GM18867 (cell line): ENCODE measurements at regions not wholly inside any gene's neighbourhood (a gene's known extent, or its start where the extent isn't known, plus 50 kb on each side); places are given as distances from the start of the nearest gene placed in this dataset.
"Not testable (repeated sequence)": the region's sequence is repeated elsewhere in the genome, so short reads cannot be mapped to it uniquely, and the experiment has no call there.

Experiments
- ATAC-seq: cut with Tn5 transposase; IDR thresholded peaks from one replicate; pipeline ENCODE4 v1.9.1; 2021; ENCODE audit warnings: mild to moderate bottlenecking, moderate library complexity; ENCODE audit not compliant: unreplicated experiment

GRCh38 chr5:165404917-165405316 lies 1899.5 kb downstream of the MAT2B start:
- ATAC-seq: no peak

- no peak for ATAC-seq
Measured at GRCh38 chr5:165405340-165405739, 1899.9 kb downstream of the MAT2B start.

GRCh38 chr5:165407352-165407751 lies 1901.9 kb downstream of the MAT2B start:
- ATAC-seq: no peak

- no peak for ATAC-seq
Measured at GRCh38 chr5:165410476-165410875, 1905.1 kb downstream of the MAT2B start.

- not testable (repeated sequence) for ATAC-seq
Measured at GRCh38 chr5:165411532-165411931, 1906.1 kb downstream of the MAT2B start.

GRCh38 chr5:165420493-165420892 lies 1915.1 kb downstream of the MAT2B start:
- no peak for ATAC-seq

- ATAC-seq: no peak
Measured at GRCh38 chr5:165423697-165424299, 1918.4 kb downstream of the MAT2B start.

GRCh38 chr5:165425594-165425993 lies 1920.2 kb downstream of the MAT2B start:
- ATAC-seq: no peak

GRCh38 chr5:165448753-165449152 lies 1943.3 kb downstream of the MAT2B start:
- no peak for ATAC-seq

- no peak for ATAC-seq
Measured at GRCh38 chr5:165457859-165458481, 1952.6 kb downstream of the MAT2B start.

GRCh38 chr5:165459232-165459631 lies 1953.8 kb downstream of the MAT2B start:
- ATAC-seq: no peak

- no peak for ATAC-seq
Measured at GRCh38 chr5:165460911-165461310, 1955.5 kb downstream of the MAT2B start.

- ATAC-seq: no peak
Measured at GRCh38 chr5:165477546-165477945, 1972.1 kb downstream of the MAT2B start.

GRCh38 chr5:165495829-165496380 lies 1990.5 kb downstream of the MAT2B start:
- ATAC-seq: no peak

- ATAC-seq: no peak
Measured at GRCh38 chr5:165497707-165498106, 1992.3 kb downstream of the MAT2B start.

GRCh38 chr5:165502893-165503691 lies 1997.7 kb downstream of the MAT2B start:
- no peak for ATAC-seq

- no peak for ATAC-seq
Measured at GRCh38 chr5:165504674-165505073, 1999.3 kb downstream of the MAT2B start.

- ATAC-seq: no peak
Measured at GRCh38 chr5:165508286-165508685, 2002.9 kb downstream of the MAT2B start.

GRCh38 chr5:165508861-165509260 lies 2003.4 kb downstream of the MAT2B start:
- ATAC-seq: no peak

GRCh38 chr5:165521816-165522610 lies 2016.6 kb downstream of the MAT2B start:
- ATAC-seq: no peak

- ATAC-seq: no peak
Measured at GRCh38 chr5:165525271-165525670, 2019.9 kb downstream of the MAT2B start.
